ENCODE measurements at regions not wholly inside any gene's neighbourhood (a gene's known extent, or its start where the extent isn't known, plus 50 kb on each side); places are given as distances from the start of the nearest gene placed in this dataset.

GRCh38 chr5:167051402-167051768, 1240.1 kb upstream of the WWC1 start:
- Histone ChIP-seq H3K79me2 (ENCODE audit: insufficient read depth, low read length) (no peaks in the 10 kb centered on the region), H3K4me3 (replicated peaks in 1 of 3; ENCODE audit: low read depth in 2 of 3, low read length in 3 of 3) (no peak overlapping the region), H3K9ac (ENCODE audit: insufficient read depth, low read length, poor library complexity, severe bottlenecking) (no peak overlapping the region), H4K20me1 (ENCODE audit: insufficient read depth, low read length) (no peaks in the 10 kb centered on the region), H3K4me1 (ENCODE audit: control insufficient read depth in 1 of 2, insufficient read depth in 2 of 2, low read length in 2 of 2) (no peaks in the 10 kb centered on the region), H3K27me3 (ENCODE audit: control insufficient read depth in 2 of 2, insufficient read depth in 2 of 2, low read length in 2 of 2) (no peaks in the 10 kb centered on the region), H2AFZ (ENCODE audit: insufficient read depth, low read depth, low read length, poor library complexity, severe bottlenecking) (no peak overlapping the region), H3K4me2 (replicated peaks; ENCODE audit: extremely low read depth, low read length, poor library complexity, severe bottlenecking) (no peak overlapping the region), H3K27ac (ENCODE audit: low read depth in 1 of 2, low read length in 2 of 2) (no peak overlapping the region), H3K9me3 (replicated peaks in 1 of 2; ENCODE audit: control insufficient read depth in 1 of 2, insufficient read depth in 1 of 2, low read length in 2 of 2) (no peaks in the 10 kb centered on the region), H3K36me3 (replicated peaks in 1 of 2; ENCODE audit: control insufficient read depth in 1 of 2, insufficient read depth in 2 of 2, low read length in 2 of 2) (no peaks in the 10 kb centered on the region)
- Mint-ChIP-seq H3K36me3 (no peaks in the 10 kb centered on the region), H3K27me3 (ENCODE audit: low read depth in 3 of 3) (no peaks in the 10 kb centered on the region), H3K9me3 (no peaks in the 10 kb centered on the region), H3K27ac (no peak overlapping the region), H3K4me1 (no peaks in the 10 kb centered on the region), H3K4me3 (no peak overlapping the region)
- TF ChIP-seq CTCF (IDR thresholded peaks at IDR 0.05): no peak
- no peak for DNase-seq
- WGBS (ENCODE audit: insufficient coverage): 87% methylated on average over 3 of the region's 7 CpGs
- intact Hi-C loops (cut with micrococcal nuclease): no loop called here

GRCh38 chr5:167052791-167053190, 1238.7 kb upstream of the WWC1 start:
- no peak overlapping the region for H3K4me3 Mint-ChIP-seq
- H3K27ac ChIP-seq (ENCODE audit: low read depth in 1 of 2, low read length in 2 of 2): no peak overlapping the region
- H3K4me1 ChIP-seq (ENCODE audit: control insufficient read depth in 1 of 2, insufficient read depth in 2 of 2, low read length in 2 of 2): no peaks in the 10 kb centered on the region
- H3K9ac ChIP-seq (ENCODE audit: insufficient read depth, low read length, poor library complexity, severe bottlenecking): no peak overlapping the region
- TF ChIP-seq CTCF (IDR thresholded peaks at IDR 0.05): no peak
- H3K27me3 Mint-ChIP-seq (ENCODE audit: low read depth in 3 of 3): no peaks in the 10 kb centered on the region
- 100% methylated on average over 1 of the region's 1 CpG for WGBS (ENCODE audit: insufficient coverage)
- no peaks in the 10 kb centered on the region for H4K20me1 ChIP-seq (ENCODE audit: insufficient read depth, low read length)
- H3K36me3 Mint-ChIP-seq: no peaks in the 10 kb centered on the region
- H2AFZ ChIP-seq (ENCODE audit: insufficient read depth, low read depth, low read length, poor library complexity, severe bottlenecking): no peak overlapping the region
- no peaks in the 10 kb centered on the region for H3K4me1 Mint-ChIP-seq
- no peak for DNase-seq
- no peaks in the 10 kb centered on the region for H3K79me2 ChIP-seq (ENCODE audit: insufficient read depth, low read length)
- H3K27ac Mint-ChIP-seq: no peak overlapping the region
- no peaks in the 10 kb centered on the region for H3K9me3 Mint-ChIP-seq
- H3K36me3 ChIP-seq (replicated peaks in 1 of 2; ENCODE audit: control insufficient read depth in 1 of 2, insufficient read depth in 2 of 2, low read length in 2 of 2): no peaks in the 10 kb centered on the region
- H3K4me2 ChIP-seq (replicated peaks; ENCODE audit: extremely low read depth, low read length, poor library complexity, severe bottlenecking): no peak overlapping the region
- H3K9me3 ChIP-seq (replicated peaks in 1 of 2; ENCODE audit: control insufficient read depth in 1 of 2, insufficient read depth in 1 of 2, low read length in 2 of 2): no peaks in the 10 kb centered on the region
- H3K4me3 ChIP-seq (replicated peaks in 1 of 3; ENCODE audit: low read depth in 2 of 3, low read length in 3 of 3): no peak overlapping the region
- H3K27me3 ChIP-seq (ENCODE audit: control insufficient read depth in 2 of 2, insufficient read depth in 2 of 2, low read length in 2 of 2): no peaks in the 10 kb centered on the region
- intact Hi-C loops (cut with micrococcal nuclease): no loop called here

All from CD14-positive monocyte (primary cell).